Kasumi-1 (cell line): ENCODE measurements at regions not wholly inside any gene's neighbourhood (a gene's known extent, or its start where the extent isn't known, plus 50 kb on each side); places are given as distances from the start of the nearest gene placed in this dataset.
"Not testable (repeated sequence)": the region's sequence is repeated elsewhere in the genome, so short reads cannot be mapped to it uniquely, and the experiment has no call there.

ENCODE experiments used
- DNase-seq, 2 experiments: peaks; one replicate each; lab custom pipeline; 2025; lab: John Stamatoyannopoulos, UW

DNA sequence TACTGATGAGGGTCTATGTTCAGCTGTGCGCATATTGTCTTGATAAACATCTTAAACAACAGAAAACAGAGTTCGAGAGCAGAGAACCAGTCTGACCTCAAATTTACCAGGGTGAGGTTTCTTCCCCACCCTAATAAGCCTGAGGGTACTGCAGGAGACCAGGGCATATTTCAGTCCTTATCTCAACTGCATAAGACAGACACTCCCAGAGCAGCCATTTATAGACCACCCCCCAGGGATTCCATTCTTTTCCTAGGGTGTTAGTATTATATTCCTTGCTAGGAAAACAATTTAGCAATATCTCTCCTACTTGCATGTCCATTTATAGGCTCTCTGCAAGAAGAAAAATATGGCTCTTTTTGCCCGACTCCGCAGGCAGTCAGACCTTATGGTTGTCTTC lies 89.5 kb upstream of the POMZP3 start:
- DNase-seq = not testable (repeated sequence)

GRCh38 chr7:76712926-76713325 lies 85.8 kb upstream of the POMZP3 start:
- DNase-seq = not testable (repeated sequence)

- not testable (repeated sequence) for DNase-seq
These were observed 84.6 kb upstream of the POMZP3 start for GRCh38 chr7:76711648-76712047.

- DNase-seq = not testable (repeated sequence)
These were observed 82.6 kb upstream of the POMZP3 start for GRCh38 chr7:76709703-76710102.

GRCh38 chr7:76708446-76708845 lies 81.4 kb upstream of the POMZP3 start:
- DNase-seq = not testable (repeated sequence)

DNA sequence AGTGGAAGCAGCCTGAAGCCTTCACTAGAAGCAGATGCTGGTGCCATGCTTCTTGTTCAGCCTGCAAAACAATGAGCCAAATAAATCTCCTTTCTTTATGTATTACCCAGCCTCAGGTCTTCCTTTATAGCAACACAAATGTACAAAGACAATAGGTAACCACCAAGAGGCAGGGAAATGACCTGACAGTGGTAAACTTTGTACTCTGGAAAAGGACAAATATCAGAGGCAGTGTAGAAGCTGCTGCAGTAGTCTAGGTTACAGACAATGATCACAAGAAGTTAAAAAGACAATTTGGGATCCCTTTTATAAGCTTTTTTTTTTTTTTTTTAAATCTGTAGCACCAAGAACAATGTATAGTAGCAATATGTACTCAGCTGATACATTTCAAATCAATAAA lies 76.7 kb upstream of the POMZP3 start:
- DNase-seq = not testable (repeated sequence)

GRCh38 chr7:76686277-76686676 lies 59.2 kb upstream of the POMZP3 start:
- DNase-seq = peak; percentile 3 to 12

- DNase-seq = not testable (repeated sequence)
These were observed 57.7 kb upstream of the POMZP3 start for GRCh38 chr7:76684737-76685136.

DNA sequence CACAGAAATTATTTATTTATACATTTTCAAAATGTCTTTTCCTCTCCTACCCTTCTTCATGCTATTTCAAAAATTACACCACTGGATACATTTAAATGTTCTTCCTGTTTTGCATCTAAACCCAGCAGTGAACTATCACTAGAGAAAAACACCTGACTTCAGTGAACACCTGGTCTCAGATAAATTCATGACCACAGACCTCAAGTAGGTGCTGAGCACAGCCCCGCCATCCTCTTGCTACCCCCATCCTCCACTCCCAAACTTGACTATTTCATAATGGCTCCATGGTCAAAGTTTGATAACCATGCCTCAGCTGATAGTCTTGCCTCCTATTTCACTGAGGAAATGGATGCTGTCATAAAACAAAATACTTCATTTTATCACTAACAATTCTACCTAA lies 56.6 kb upstream of the POMZP3 start:
- DNase-seq = not testable (repeated sequence)

DNA sequence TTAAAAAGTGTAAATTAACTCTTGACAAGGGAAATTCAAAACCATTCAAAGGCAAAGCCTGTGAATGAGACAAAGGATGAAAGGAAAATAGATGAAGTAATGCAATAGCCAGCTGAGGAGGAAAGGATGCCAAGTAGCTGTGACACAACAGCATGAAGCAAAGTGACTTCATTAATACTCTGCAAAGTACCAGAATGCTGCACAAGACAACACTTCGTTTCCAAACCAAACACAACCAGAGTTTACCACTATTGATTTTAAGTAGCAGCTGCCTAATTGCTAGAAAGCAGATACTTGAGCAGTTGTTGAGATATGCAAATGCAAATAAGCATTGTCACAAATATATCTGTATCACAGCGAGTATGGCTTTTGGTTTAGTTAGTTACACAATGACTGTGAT lies 54.7 kb upstream of the POMZP3 start:
- not testable (repeated sequence) for DNase-seq

DNA sequence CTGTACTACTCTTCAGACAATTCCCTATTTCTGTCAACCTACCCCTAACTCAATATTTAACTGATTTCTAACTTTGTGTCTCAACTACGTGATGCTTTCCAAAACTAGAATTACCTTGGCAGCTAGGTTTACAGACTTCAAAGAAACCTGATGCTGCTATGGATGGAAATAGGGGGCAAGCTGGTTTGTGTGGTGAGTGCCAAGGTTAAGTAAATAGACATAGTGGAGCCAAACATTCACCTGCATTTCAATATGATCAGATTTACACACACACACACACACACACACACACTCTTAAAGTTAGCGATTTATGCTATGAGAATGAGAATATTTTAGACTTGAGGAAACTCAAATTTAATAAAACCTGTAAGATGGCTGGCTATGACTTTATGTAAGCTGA lies 52.1 kb upstream of the POMZP3 start:
- DNase-seq = not testable (repeated sequence)

- not testable (repeated sequence) for DNase-seq
These were observed 51.4 kb upstream of the POMZP3 start for GRCh38 chr7:76678500-76678899.

DNA sequence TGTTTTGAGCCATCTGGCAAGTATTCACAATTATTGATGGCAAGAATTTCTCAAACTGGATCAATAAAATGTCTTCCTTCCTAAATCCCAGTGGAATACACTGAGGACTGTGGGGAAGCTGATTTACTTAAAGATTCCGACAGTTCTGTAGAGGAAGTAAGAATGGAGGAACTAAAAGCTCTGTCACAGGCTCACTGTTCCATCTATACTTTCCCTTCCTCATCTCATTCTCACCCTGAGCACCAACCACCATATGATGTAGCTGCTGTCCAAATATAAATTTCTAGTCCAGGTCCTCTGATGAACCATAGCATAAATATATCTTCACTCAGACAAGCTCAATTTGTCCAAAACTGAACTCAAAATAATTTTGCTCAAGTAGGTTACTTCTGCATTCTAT lies 49.8 kb upstream of the POMZP3 start:
- not testable (repeated sequence) for DNase-seq
